ENCODE measurements at regions not wholly inside any gene's neighbourhood (a gene's known extent, or its start where the extent isn't known, plus 50 kb on each side); places are given as distances from the start of the nearest gene placed in this dataset.
A peak's percentile ranks its signal among the peaks of the same experiment; 100 is the strongest.
"Not testable (repeated sequence)": the region's sequence is repeated elsewhere in the genome, so short reads cannot be mapped to it uniquely, and the experiment has no call there.

DNA sequence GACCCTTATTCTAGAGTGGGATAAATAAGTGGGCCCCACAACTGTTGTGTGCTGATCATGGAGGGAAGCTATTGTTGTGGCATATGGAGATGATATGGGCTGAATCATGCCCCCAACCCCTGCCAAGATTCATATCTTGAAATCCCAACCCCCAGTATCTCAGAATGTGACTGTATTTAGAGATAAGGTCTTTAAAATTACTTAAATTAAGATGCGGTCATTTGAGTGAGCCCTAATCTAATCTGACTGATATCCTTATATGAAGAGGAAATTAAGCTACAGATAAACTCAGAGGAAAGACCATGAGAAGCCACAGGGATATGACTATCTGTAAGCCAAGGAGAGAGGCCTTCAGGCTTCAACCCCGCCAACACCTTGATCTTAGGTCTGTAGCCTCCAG, 188.3 kb upstream of the RND3 start:
- no peak overlapping the region for H3K4me3 ChIP-seq (ENCODE audit: low read depth, low read length)
- no peak for DNase-seq (ENCODE audit: low read depth)
- TF ChIP-seq, protein P1, sequence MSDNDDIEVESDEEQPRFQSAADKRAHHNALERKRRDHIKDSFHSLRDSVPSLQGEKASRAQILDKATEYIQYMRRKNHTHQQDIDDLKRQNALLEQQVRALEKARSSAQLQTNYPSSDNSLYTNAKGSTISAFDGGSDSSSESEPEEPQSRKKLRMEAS (IDR thresholded peaks at IDR 0.05; ENCODE audit: low read depth, low read length): no peak
- TF ChIP-seq POLR2A (IDR thresholded peaks at IDR 0.05; ENCODE audit: extremely low read depth, insufficient read length) (no peak), MYC (IDR thresholded peaks at IDR 0.05; ENCODE audit: low read depth, low read length) (no peak)
- TF ChIP-seq, protein P2, sequence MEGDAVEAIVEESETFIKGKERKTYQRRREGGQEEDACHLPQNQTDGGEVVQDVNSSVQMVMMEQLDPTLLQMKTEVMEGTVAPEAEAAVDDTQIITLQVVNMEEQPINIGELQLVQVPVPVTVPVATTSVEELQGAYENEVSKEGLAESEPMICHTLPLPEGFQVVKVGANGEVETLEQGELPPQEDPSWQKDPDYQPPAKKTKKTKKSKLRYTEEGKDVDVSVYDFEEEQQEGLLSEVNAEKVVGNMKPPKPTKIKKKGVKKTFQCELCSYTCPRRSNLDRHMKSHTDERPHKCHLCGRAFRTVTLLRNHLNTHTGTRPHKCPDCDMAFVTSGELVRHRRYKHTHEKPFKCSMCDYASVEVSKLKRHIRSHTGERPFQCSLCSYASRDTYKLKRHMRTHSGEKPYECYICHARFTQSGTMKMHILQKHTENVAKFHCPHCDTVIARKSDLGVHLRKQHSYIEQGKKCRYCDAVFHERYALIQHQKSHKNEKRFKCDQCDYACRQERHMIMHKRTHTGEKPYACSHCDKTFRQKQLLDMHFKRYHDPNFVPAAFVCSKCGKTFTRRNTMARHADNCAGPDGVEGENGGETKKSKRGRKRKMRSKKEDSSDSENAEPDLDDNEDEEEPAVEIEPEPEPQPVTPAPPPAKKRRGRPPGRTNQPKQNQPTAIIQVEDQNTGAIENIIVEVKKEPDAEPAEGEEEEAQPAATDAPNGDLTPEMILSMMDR (IDR thresholded peaks at IDR 0.05; ENCODE audit: low read depth, low read length): no peak

DNA sequence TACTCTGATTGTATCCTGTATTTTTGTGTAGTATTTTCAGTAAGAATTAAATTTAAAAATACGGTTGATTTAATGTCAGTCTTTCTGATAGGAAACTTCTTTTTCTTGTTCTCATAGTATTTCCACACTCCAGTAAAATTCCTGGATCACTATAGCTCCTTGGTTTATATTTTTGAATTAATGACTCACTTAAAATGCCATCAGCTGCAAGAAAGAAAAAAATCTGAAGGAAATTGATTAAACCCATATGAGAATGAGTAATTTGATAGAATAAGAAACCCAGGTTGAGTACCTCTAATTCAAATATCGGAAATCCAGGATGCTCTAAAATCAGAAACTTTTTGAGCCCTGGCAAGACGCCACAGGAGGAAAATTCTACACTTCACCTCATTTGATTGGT, 186.8 kb upstream of the RND3 start:
- DNase-seq (ENCODE audit: low read depth): no peak
- H3K4me3 ChIP-seq (ENCODE audit: low read depth, low read length): no peak overlapping the region
- TF ChIP-seq POLR2A (IDR thresholded peaks at IDR 0.05; ENCODE audit: extremely low read depth, insufficient read length) (no peak), MYC (IDR thresholded peaks at IDR 0.05; ENCODE audit: low read depth, low read length) (no peak)
- TF ChIP-seq, protein P2 (IDR thresholded peaks at IDR 0.05; ENCODE audit: low read depth, low read length): no peak
- TF ChIP-seq, protein P1 (IDR thresholded peaks at IDR 0.05; ENCODE audit: low read depth, low read length): no peak

DNA sequence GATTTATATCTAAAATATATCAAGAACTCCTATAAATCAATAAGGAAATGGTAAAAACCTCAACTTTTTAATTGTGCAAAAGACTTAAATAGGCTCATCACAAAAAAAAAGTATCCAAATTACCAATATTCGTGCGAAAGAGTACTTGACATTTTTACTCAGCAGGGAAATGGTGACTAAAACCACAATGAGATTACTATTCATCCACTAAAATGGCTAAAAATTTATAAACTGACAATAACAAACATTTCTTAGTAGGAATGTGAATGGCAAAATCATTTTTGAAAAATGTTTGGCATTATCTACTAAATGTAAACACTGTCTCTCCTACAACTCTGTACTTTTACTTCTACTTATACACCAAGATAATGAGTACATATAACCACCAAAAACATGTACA, 184.8 kb upstream of the RND3 start:
- TF ChIP-seq, protein P1 (IDR thresholded peaks at IDR 0.05; ENCODE audit: low read depth, low read length): no peak
- TF ChIP-seq, protein P2 (IDR thresholded peaks at IDR 0.05; ENCODE audit: low read depth, low read length): no peak
- TF ChIP-seq POLR2A (IDR thresholded peaks at IDR 0.05; ENCODE audit: extremely low read depth, insufficient read length): no peak
- TF ChIP-seq MYC (IDR thresholded peaks at IDR 0.05; ENCODE audit: low read depth, low read length): no peak
- H3K4me3 ChIP-seq (ENCODE audit: low read depth, low read length): no peak overlapping the region
- DNase-seq (ENCODE audit: low read depth): no peak

DNA sequence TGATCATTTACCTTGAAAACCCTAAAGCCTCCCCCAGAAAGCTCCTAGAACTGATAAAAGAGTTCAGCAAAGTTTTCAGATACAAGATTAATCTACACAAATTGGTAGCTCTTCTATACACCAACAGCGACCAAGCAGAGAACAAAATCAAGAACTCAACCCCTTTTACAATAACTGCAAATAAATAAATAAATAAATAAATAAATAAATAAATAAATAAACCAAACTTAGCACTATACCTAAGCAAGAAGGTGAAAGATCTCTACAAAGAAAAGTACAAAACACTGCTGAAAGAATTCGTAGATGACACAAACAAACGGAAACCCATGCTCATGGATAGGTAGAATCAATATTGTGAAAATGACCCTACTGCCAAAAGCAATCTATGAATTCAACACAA, 182.0 kb upstream of the RND3 start:
- no peak for TF ChIP-seq POLR2A (IDR thresholded peaks at IDR 0.05; ENCODE audit: extremely low read depth, insufficient read length)
- H3K4me3 ChIP-seq (ENCODE audit: low read depth, low read length): no peak overlapping the region
- DNase-seq (ENCODE audit: low read depth): no peak

DNA sequence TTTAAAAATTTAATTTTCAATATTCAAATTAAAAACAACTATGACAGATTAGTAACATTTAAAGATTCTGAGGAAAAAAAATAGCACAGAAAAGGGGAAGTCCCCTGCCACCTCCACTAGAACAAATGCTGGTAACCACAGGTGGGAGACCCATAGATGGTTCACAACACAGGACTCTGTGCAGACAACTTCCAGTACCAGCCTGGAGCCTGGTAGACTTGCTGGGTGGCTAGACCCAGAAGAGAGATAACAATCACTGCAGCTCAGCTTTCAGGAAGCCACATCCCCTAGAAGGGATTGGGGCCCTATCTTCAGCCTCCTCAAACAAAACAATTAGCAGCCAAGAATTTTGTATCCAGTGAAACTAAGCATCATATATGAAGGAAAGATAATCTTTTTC, 179.6 kb upstream of the RND3 start:
- H3K4me3 ChIP-seq (ENCODE audit: low read depth, low read length): not testable (repeated sequence)
- peak; percentile 4 for DNase-seq (ENCODE audit: low read depth)

DNA sequence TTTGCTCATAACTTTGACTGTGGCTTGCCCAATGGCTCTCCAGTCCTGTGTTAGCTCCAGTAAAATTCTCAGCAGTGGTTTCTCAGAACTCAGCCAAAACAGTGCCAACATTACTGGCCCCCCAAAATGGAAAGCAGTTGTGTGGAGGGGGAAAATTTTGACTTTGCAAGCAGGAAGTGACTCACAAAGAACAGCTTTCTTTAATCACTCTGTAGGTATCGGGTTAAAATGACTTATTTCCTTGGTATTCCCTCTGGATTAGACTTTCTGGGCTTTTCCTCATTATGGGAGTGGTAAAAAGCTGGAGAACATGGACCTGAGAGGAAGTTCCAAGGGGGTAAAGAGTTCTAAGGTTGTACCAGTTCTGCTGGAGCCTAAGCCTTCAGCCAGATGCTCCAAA, 175.7 kb upstream of the RND3 start:
- no peak for DNase-seq (ENCODE audit: low read depth)
- H3K4me3 ChIP-seq (ENCODE audit: low read depth, low read length): no peak overlapping the region
- no peak for TF ChIP-seq POLR2A (IDR thresholded peaks at IDR 0.05; ENCODE audit: extremely low read depth, insufficient read length)
- TF ChIP-seq, protein P1 (IDR thresholded peaks at IDR 0.05; ENCODE audit: low read depth, low read length): no peak
- TF ChIP-seq, protein P2 (IDR thresholded peaks at IDR 0.05; ENCODE audit: low read depth, low read length): no peak
- no peak for TF ChIP-seq MYC (IDR thresholded peaks at IDR 0.05; ENCODE audit: low read depth, low read length)

DNA sequence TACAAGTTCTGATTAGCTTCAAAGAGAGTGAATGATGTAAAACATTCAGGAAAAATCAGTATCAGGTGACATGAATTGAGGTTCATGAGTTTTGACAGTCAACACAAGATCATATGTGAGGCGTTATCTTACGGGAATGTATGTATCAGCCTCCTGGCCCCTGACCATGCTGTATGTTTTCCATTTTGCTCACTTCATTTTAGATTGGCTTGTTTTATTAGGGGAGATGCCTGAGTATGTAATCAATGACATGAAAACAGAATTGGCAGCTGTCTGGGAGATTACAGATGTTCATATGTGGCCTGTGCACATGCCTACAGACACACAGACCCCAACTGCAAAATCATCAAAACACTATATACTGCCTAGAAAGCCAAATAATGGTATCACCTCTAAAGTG, 168.5 kb upstream of the RND3 start:
- no peak overlapping the region for H3K4me3 ChIP-seq (ENCODE audit: low read depth, low read length)
- no peak for DNase-seq (ENCODE audit: low read depth)
- TF ChIP-seq, protein P1 (IDR thresholded peaks at IDR 0.05; ENCODE audit: low read depth, low read length): no peak
- TF ChIP-seq POLR2A (IDR thresholded peaks at IDR 0.05; ENCODE audit: extremely low read depth, insufficient read length): no peak
- no peak for TF ChIP-seq MYC (IDR thresholded peaks at IDR 0.05; ENCODE audit: low read depth, low read length)
- TF ChIP-seq, protein P2 (IDR thresholded peaks at IDR 0.05; ENCODE audit: low read depth, low read length): no peak

All from NB4 (cell line).